ENCODE measurements at regions not wholly inside any gene's neighbourhood (a gene's known extent, or its start where the extent isn't known, plus 50 kb on each side); places are given as distances from the start of the nearest gene placed in this dataset.

- Histone ChIP-seq H3K4me3 (no peak overlapping the region), H3K4me2 (no peak overlapping the region), H2AFZ (no peak overlapping the region), H3K9me3 (ENCODE audit: low read depth) (no peaks in the 10 kb centered on the region), H3K9me2 (replicated peaks; ENCODE audit: insufficient read depth) (no peaks in the 10 kb centered on the region), H3K79me2 (no peaks in the 10 kb centered on the region), H3K27ac (no peak overlapping the region), H3K36me3 (replicated peaks; ENCODE audit: insufficient read depth, low read depth) (no peaks in the 10 kb centered on the region), H3K27me3 (no peaks in the 10 kb centered on the region), H4K20me1 (ENCODE audit: insufficient read depth, poor library complexity, severe bottlenecking) (no peaks in the 10 kb centered on the region), H3K4me1 (ENCODE audit: insufficient read depth) (no peaks in the 10 kb centered on the region)
- DNase-seq (ENCODE audit: low spot score), result no peak
- 94% methylated on average over 1 of the region's 1 CpG for WGBS (ENCODE audit: low lambda C conversion rate, missing lambda C conversion rate)
- no peak for TF ChIP-seq EZH2 (IDR thresholded peaks at IDR 0.05; ENCODE audit: borderline replicate concordance)
- TF ChIP-seq EZH2phosphoT487 (IDR thresholded peaks at IDR 0.05; ENCODE audit: low read depth, severe bottlenecking, unreplicated experiment), result no peak
- no peak for TF ChIP-seq CTCF (IDR thresholded peaks at IDR 0.05; ENCODE audit: poor library complexity)
Observed at GRCh38 chr6:159617444-159617843, 75.6 kb downstream of the SOD2 start.

- WGBS (ENCODE audit: low lambda C conversion rate, missing lambda C conversion rate), result 92% methylated on average over 2 of the region's 2 CpGs
- no peaks in the 10 kb centered on the region for H3K36me3 ChIP-seq (replicated peaks; ENCODE audit: insufficient read depth, low read depth)
- no peak overlapping the region for H2AFZ ChIP-seq
- H3K9me3 ChIP-seq (ENCODE audit: low read depth), result no peaks in the 10 kb centered on the region
- H3K4me3 ChIP-seq, result no peak overlapping the region
- H3K9me2 ChIP-seq (replicated peaks; ENCODE audit: insufficient read depth), result no peaks in the 10 kb centered on the region
- TF ChIP-seq EZH2 (IDR thresholded peaks at IDR 0.05; ENCODE audit: borderline replicate concordance) (no peak), EZH2phosphoT487 (IDR thresholded peaks at IDR 0.05; ENCODE audit: low read depth, severe bottlenecking, unreplicated experiment) (no peak), CTCF (IDR thresholded peaks at IDR 0.05; ENCODE audit: poor library complexity) (no peak)
- no peaks in the 10 kb centered on the region for H3K27me3 ChIP-seq
- no peaks in the 10 kb centered on the region for H3K79me2 ChIP-seq
- DNase-seq (ENCODE audit: low spot score), result no peak
- H4K20me1 ChIP-seq (ENCODE audit: insufficient read depth, poor library complexity, severe bottlenecking), result no peaks in the 10 kb centered on the region
- no peak overlapping the region for H3K4me2 ChIP-seq
- no peak overlapping the region for H3K27ac ChIP-seq
- no peaks in the 10 kb centered on the region for H3K4me1 ChIP-seq (ENCODE audit: insufficient read depth)
Observed at GRCh38 chr6:159616456-159616855, 76.6 kb downstream of the SOD2 start.

GRCh38 chr6:159615918-159616317, 77.1 kb downstream of the SOD2 start:
- H3K4me1 ChIP-seq (ENCODE audit: insufficient read depth), result no peaks in the 10 kb centered on the region
- no peaks in the 10 kb centered on the region for H4K20me1 ChIP-seq (ENCODE audit: insufficient read depth, poor library complexity, severe bottlenecking)
- TF ChIP-seq EZH2 (IDR thresholded peaks at IDR 0.05; ENCODE audit: borderline replicate concordance), result no peak
- no peak for TF ChIP-seq EZH2phosphoT487 (IDR thresholded peaks at IDR 0.05; ENCODE audit: low read depth, severe bottlenecking, unreplicated experiment)
- no peak for TF ChIP-seq CTCF (IDR thresholded peaks at IDR 0.05; ENCODE audit: poor library complexity)
- no peak overlapping the region for H3K4me3 ChIP-seq
- no peak overlapping the region for H2AFZ ChIP-seq
- H3K9me2 ChIP-seq (replicated peaks; ENCODE audit: insufficient read depth), result no peaks in the 10 kb centered on the region
- no peak for DNase-seq (ENCODE audit: low spot score)
- no peaks in the 10 kb centered on the region for H3K36me3 ChIP-seq (replicated peaks; ENCODE audit: insufficient read depth, low read depth)
- no peaks in the 10 kb centered on the region for H3K27me3 ChIP-seq
- WGBS (ENCODE audit: low lambda C conversion rate, missing lambda C conversion rate), result 86% methylated on average over 3 of the region's 3 CpGs
- H3K79me2 ChIP-seq, result no peaks in the 10 kb centered on the region
- no peak overlapping the region for H3K27ac ChIP-seq
- no peak overlapping the region for H3K4me2 ChIP-seq
- H3K9me3 ChIP-seq (ENCODE audit: low read depth), result no peaks in the 10 kb centered on the region

- TF ChIP-seq EZH2 (IDR thresholded peaks at IDR 0.05; ENCODE audit: borderline replicate concordance) (no peak), CTCF (IDR thresholded peaks at IDR 0.05; ENCODE audit: poor library complexity) (no peak), EZH2phosphoT487 (IDR thresholded peaks at IDR 0.05; ENCODE audit: low read depth, severe bottlenecking, unreplicated experiment) (no peak)
- Histone ChIP-seq H3K79me2 (no peaks in the 10 kb centered on the region), H3K27me3 (no peaks in the 10 kb centered on the region), H3K36me3 (replicated peaks; ENCODE audit: insufficient read depth, low read depth) (no peaks in the 10 kb centered on the region), H3K4me2 (no peak overlapping the region), H3K4me3 (no peak overlapping the region), H3K9me2 (replicated peaks; ENCODE audit: insufficient read depth) (no peaks in the 10 kb centered on the region), H3K27ac (no peak overlapping the region), H3K9me3 (ENCODE audit: low read depth) (no peaks in the 10 kb centered on the region), H2AFZ (no peak overlapping the region), H3K4me1 (ENCODE audit: insufficient read depth) (no peaks in the 10 kb centered on the region), H4K20me1 (ENCODE audit: insufficient read depth, poor library complexity, severe bottlenecking) (no peaks in the 10 kb centered on the region)
- 88% methylated on average over 6 of the region's 6 CpGs for WGBS (ENCODE audit: low lambda C conversion rate, missing lambda C conversion rate)
- DNase-seq (ENCODE audit: low spot score), result no peak
Observed at GRCh38 chr6:159610881-159611280, 82.2 kb downstream of the SOD2 start.

Measured in hepatocyte (in vitro differentiated cells).